Right ventricle myocardium inferior (tissue), 1 donor: ENCODE measurements at regions not wholly inside any gene's neighbourhood (a gene's known extent, or its start where the extent isn't known, plus 50 kb on each side); places are given as distances from the start of the nearest gene placed in this dataset.
"Not testable (repeated sequence)": the region's sequence is repeated elsewhere in the genome, so short reads cannot be mapped to it uniquely, and the experiment has no call there.

Experiments
- ATAC-seq: fragments of 200-7000 bp; cut with Tn5 transposase; one replicate; pipeline ENCODE4 v1.9.1; 2020; ENCODE audit warnings: mild to moderate bottlenecking, moderate library complexity
- DNase-seq: peaks from one replicate; pipeline ENCODE4 v3.0.0; 2021; ENCODE audit errors: missing footprints
- intact Hi-C: fragments of 100-400 bp; cut with DNase I; formaldehyde crosslinking; loops from one replicate; pipeline ENCODE4 v1.11.0; 2022
- donor health status: DM: no; HTN: yes; CAD: no; lungs with severe emphysema.

DNA sequence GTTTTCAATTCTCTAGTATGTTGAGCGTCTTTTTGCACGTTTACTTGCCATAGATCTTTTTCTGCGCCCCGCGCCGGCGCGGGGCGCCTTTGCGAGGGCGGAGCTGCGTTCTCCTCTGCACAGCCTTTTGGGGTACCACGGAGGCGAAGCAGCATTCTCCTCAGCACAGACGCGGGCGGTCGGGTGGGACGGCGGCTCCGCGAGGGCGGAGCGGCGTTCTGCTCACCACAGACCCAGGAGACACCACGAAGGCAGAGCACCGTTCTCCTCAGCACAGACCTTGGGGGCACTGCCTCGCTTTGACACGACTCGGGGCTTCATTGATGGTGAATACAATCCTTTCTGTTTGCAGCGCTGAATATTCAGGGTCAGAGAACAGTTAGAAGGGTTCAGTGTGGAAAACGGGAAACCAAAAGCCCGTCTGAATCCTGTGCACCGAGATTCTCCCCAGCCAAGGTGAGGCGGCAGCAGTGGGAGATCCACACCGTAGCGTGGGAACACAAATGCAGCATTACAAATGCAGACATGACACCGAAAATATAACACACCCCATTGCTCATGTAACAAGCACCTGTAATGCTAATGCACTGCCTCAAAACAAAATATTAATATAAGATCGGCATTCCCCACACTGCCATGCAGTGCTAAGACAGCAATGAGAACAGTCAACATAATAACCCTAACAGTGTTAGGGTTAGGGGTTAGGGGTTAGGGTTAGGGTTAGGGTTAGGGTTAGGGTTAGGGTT, 190.7 kb upstream of the VIPR2 start:
- ATAC-seq, result peak; percentile 26
- intact Hi-C loops, DNase-seq: not testable (repeated sequence)

DNA sequence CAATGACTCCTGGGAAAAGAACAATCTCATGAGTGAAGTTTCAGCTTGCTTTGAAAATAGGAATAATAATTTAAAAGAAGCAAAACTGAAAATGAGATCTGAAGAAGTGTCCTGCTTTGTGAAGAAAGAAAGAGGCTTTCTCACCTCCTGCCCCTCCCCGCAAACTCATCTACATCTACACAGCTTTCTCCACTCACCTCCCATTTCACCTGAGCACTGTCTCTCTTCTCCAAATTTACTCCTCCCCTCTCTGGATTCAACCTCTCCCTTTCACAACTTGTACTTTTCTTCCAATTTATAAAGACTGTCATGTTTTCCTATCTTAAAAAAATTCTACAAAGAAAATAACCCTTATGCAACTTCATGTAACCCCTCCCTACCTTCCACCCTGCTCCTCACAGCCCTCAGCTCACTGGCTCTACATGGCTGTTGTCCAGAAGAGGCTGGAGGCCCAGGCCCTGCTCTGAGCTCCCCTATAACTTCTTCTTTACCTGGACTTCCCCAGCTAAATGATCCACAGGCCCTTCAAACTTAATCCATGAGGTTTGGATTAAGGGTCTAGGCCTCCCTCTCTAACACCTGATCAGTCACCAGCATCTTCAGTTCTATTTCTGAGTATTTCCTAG, 188.3 kb upstream of the VIPR2 start:
- intact Hi-C loops, ATAC-seq, DNase-seq: not testable (repeated sequence)

DNA sequence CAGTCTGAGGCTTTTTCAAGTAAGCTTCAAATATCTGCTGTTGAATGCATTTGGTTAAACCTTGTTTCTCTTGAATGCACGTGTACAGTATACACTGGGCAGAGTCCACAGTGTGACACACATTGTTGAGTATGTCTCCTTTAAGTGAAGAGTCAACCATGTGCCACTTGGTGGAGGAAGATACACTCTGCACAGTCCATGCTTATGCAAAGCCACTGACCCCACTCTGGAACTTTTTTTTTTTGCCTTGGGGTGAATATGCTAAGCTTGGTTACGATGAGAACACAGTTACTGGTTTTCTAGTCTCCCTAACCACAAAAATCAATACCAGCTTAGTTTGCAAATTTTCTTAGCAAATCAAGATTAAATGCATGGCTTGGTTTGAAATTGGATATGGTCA, 186.8 kb upstream of the VIPR2 start:
- ATAC-seq (no peak), DNase-seq (no peak)
- intact Hi-C loops, result no loop called here

DNA sequence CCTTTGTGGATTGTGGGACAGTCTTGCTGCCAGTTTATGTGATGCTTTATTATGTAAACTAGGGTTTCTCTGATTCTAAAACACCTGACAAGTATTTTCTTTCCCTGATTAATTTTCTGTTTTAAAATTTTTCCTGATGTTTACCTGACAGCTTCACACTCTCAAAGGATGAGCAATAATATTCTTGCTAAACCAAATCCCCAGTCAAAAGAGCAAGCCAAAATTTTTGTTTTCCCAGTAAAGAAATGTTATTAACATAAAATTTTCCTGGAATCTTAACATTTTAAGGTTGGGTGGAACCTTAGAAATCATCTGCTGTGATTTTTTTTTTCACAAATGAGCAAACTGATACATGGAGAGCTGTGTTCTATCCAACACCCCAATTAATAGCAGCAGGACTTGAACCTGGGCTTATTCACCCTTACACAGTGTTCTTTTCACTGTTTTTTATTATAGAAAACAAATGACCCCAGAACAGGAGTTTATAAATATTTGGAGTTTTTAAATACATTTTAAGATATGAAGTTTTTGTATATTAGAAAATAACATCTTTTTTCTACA, 185.2 kb upstream of the VIPR2 start:
- DNase-seq (no peak), ATAC-seq (no peak)
- intact Hi-C loops, result no loop called here

DNA sequence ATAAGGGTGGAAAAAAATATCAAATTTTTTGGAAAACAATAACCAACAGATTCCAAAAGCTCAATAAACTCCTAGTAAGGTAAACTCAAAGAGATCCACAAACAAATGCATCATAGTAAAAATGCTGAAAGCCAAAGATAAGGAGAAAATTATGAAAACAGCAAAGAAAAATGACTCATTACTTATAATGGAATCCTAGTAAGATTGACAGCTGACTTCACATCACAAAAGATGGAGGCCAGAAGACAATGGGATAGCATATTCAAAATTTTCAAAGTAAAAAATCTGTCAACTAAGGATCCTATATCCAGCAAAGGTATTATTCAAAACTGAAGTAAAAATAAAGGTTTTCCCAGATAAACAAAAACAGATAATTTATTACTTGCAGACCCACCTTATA, 183.4 kb upstream of the VIPR2 start:
- DNase-seq (no peak), ATAC-seq (no peak)
- intact Hi-C loops, result no loop called here

DNA sequence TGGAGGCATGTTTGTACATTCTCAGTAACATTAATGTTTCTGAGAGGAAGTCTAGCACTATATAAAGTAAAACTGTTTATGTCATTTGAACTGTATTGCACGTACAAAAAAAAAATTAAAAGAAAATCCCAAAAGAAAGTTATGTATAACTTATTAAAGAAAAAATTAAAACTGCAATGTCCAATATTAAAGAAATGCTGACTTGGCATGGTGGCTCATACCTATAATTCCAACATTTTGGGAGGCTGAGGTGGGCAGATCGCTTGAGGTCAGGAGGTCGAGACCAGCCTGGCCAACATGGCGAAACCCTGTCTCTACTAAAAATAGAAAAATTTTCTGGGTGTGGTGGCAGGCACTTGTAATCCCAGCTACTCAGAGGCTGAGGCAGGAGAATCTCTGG, 178.7 kb upstream of the VIPR2 start:
- no peak for ATAC-seq
- intact Hi-C loops, result no loop called here
- DNase-seq, result no peak

DNA sequence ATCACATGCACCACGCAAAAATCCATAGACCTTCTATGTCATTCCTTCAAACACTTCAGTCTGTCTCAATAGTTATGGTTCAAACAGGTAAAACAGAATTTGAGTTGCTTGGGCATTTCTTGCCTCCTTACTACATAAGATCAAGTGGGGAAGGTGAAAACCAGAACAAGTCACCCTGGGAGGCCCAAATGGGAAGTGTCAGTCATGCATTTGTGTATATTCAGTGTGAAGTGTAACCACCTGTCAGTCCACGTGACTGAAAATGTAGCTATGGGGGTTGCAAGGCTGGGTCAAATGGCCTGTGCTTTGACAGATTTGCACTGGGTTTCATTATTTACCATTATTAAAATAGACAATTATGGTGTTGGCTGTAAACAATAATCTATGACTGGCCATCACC, 176.6 kb upstream of the VIPR2 start:
- DNase-seq, result no peak

DNA sequence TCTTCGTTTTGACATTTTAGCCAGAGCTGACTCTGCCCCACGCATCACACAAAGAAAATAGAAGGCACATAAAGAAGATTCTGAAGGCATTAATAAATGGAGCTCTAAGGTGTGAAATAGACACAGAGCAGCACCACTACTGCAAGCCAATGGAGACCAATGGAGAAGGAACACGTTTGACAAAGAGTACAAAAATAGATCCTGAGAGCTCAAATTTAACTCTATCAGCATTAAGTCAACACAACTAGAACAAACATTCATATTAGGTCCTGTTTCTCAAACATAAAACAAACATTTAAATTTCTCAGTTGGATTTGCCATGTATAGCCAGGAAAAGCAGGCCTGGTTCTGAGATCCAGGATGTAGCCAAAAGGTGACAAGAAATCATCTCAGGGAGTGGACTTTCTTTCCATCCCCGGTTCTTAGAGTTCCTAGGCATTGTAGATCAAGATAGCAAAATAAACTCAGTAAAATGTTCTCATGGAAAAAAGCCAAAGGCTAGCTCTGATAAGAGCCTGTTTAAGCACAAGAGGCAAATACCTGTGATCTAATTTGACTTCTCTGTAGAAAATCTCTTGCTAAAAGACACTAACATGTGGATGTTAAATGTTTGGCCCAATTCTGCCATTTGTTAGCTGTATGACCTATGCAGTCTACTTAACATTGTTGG, 174.2 kb upstream of the VIPR2 start:
- DNase-seq, result no peak
- no peak for ATAC-seq
- intact Hi-C loops, result no loop called here

More for the DNA sequence above, 176.6 kb upstream of the VIPR2 start:
- intact Hi-C loops, result no loop called here
- ATAC-seq, result no peak

DNA sequence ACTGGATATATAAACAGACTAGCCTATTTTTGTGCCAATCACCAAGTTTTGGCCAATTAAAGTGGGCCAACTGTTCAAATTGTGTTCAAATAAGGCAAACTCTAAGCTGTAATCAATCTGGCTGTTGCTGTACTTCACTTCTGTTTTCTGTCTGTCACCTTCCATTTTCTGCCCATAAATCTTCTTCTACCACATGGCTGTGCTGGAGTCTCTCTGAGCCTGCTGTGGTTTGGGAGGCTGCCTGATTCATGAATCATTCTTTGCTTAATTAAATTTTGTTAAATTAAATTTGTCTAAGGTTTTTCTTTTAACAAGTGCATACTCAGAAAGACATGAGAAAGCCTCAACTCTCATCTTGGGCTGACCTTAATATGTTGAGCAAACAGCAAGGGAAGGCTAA, 172.6 kb upstream of the VIPR2 start:
- intact Hi-C loops, result no loop called here
- DNase-seq, result no peak
- no peak for ATAC-seq

DNA sequence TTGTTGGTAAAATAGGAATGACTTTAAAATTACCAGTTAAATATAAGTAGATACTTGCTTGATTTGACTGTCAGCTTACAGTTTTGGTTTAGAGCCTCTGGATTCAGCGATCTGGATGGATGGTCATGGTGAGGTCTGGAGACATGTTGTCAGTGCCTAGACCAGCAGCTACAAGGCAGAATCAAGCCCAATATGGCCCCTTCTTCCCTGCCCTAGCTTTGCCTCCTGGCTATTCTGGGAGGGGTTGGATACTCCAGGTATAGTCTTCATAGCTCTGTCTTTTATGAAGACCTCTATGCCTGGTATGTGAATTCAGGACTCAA, 166.5 kb upstream of the VIPR2 start:
- no peak for ATAC-seq
- no peak for DNase-seq
- intact Hi-C loops, result no loop called here

DNA sequence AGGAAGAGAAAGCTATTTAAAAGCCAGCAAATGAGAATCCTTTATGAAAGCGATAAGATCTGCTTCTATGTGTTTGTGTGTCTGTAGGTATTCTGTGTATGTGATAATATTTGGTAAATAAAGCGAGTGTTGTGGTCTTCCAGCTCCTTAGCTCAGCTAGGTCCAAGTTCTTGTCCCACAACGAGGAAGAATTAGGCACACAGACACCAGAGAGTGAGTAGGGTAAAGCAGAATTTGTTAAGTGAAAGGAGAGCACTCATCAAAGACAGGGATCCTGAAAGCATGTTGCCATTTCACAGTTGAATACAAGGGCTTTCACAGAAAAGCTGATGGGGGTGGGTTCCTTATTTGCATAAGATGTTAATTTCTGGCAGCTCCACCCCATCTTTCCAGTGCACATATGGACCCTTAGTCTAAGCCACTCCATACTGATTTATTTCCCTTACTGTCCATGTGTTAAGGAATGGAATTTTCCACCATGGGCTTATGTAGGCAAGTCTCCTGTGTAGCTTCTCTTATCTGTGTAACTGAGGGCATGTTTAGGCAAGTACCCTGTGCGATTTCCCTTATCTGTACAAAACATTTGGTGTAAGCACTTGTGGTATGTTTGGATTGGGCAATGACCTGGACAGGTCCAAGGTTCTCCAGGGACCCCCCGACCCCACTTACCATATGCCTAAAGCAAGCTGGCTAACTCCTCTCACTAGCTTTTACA, 165.9 kb upstream of the VIPR2 start:
- intact Hi-C loops, result no loop called here
- no peak for DNase-seq
- ATAC-seq, result no peak

DNA sequence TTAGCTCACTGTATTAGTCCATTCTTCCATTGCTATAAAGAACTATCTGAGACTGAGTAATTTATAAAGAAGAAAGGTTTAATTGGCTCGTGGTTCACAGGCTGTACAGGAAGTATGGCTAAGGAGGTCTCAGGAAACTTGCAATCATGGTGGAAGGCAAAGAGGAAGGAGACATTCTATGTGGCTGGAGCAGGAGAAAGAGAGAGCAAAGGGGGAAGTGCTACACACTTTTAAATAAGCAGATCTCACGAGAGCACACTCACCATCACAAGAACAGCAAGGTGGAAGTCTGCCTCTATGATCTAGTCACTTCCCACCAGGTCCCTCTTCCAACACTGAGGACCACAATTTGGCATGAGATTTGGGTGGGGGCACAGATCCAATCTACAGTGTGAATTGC, 164.5 kb upstream of the VIPR2 start:
- intact Hi-C loops, ATAC-seq, DNase-seq: not testable (repeated sequence)

DNA sequence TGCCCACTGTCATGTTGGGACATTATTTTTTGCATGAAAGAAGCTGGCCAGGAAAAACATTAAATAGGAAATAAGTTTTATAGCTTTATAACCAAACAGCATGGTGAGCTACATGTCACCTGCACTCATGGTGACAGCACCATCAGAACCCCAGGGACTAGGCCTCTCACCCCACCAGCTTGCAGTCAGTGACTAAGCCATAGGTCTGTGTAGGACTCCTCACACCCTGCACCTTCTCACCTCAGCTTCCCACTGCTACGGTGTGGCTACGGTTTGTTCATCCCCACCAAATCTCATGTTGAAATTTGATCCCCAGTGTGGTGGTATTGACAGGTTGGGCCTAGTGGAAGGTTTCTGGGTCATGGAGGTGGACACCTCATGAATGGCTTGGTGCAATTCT, 161.3 kb upstream of the VIPR2 start:
- DNase-seq (no peak), ATAC-seq (no peak)
- intact Hi-C loops, result no loop called here

DNA sequence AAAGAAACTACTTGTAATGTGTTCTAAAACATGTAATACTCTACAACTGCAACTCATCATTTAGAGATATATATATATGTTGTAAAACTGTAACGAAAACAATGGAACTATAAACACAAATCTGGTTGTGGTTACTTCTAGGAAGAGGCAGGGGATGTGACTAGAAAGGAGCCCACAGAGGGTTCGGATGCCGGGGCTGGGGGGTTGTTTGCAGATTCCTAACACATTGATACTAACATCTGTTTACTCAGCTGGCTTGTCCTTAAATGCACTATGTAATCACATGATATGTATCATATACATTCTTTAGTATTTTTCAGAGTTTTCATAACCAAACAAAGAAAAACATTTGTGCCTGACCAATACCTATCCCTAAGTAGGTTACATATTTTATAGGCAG, 160.5 kb upstream of the VIPR2 start:
- intact Hi-C loops, DNase-seq, ATAC-seq: not testable (repeated sequence)

DNA sequence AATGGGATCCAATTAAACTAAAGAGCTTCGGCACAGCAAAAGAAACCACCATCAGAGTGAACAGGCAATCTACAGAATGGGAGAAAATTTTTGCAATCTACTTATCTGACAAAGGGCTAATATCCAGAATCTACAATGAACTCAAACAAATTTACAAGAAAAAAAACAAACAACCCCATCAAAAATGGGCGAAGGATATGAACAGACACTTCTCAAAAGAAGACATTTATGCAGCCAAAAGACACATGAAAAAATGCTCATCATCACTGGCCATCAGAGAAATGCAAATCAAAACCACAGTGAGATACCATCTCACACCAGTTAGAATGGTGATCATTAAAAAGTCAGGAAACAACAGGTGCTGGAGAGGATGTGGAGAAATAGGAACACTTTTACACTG, 158.8 kb upstream of the VIPR2 start:
- DNase-seq, intact Hi-C loops, ATAC-seq: not testable (repeated sequence)

DNA sequence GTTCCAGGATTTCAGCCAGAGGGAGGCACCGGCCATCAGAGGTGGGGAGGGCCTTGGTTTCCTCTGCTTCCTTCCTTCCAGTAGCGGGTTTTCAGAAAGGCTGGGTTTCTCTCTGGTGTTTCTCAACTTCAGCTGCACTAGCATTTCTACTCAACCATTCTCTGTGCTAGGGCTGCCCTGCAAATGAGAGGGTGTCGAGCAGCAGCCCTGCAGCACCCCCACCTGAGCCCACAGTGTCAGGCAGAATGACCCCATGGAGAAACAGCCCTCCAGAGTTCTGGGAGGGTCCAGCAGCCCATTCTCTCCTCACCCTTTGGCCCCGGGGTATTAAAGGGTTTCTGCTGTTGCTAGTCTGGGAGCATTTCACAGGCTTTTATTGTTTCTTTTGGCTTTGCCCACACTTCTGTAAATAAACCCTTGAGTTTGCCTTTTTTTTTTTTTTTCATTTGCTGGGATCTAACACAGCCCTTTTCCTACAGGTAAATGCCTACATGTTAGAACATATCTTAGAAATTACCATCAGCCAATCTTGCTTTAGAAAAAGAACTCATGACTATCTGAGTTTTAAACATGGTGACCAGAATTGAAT, 151.5 kb upstream of the VIPR2 start:
- DNase-seq (no peak), ATAC-seq (no peak)
- intact Hi-C loops, result no loop called here

DNA sequence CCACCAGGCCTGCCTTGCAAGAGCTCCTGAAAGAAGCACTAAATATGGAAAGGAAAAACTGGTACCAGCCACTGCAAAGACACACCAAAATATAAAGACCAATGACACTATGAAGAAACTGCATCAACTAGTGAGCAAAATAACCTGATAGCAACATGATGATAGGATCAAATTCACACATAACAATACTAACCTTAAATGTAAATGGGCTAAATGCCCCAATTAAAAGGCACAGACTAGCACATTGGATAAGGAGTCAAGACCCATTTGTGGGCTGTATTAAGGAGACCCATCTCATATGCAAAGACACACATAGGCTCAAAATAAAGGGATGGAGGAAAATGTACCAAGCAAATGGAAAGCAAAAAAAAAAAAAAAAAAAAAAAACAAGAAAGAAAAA, 141.8 kb upstream of the VIPR2 start:
- ATAC-seq, intact Hi-C loops, DNase-seq: not testable (repeated sequence)

DNA sequence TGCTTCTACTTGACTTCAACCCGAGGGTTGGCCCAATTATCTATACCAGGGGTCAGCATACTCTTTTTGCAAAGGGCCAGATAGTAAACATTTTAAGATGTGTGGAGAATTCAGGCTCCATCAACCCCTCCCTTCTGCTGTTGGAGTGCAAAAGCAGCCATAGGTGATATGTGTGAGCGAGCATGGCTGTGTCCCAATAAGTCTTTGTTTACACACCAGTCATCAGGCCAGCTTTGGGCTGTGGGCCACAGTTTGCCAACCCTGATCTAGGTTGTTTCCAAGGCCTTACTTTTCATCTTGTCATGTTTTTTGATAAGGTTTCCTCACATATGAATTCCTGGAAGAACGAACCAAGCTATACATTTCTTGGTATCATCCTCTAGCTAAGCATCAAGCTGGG, 136.9 kb upstream of the VIPR2 start:
- ATAC-seq (no peak), DNase-seq (no peak)
- intact Hi-C loops, result no loop called here

DNA sequence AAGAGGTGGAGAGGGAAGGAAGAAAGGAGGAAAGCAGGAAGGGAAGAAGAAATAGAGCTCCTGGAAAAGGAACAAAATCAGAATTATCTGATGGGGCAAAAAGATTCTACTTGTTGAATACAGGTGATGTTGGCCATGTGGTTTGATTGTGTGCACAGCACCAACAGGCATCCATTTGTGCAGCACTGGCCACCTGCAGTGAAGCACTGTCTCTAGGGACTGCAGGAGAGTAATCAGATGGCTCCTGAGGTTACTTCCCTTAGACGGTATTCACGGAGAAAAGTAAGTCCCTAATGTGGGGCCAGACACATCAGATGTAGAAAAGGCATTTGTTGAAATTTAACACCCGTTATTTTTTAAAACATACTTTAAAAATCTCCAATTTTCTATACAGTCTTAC, 135.3 kb upstream of the VIPR2 start:
- intact Hi-C loops, result no loop called here
- DNase-seq (no peak), ATAC-seq (no peak)
